HEK293 (cell line): ENCODE measurements at regions not wholly inside any gene's neighbourhood (a gene's known extent, or its start where the extent isn't known, plus 50 kb on each side); places are given as distances from the start of the nearest gene placed in this dataset.

Experiments used
- OVOL3 ChIP-seq: fragments of 450-650 bp; formaldehyde crosslinking; IDR thresholded peaks from 2 replicates; pipeline ENCODE4 v1.5.1; 2016; ENCODE audit warnings: missing biosample characterization, missing genetic modification characterization
- TCF7L2 ChIP-seq: IDR thresholded peaks from 2 replicates; pipeline ENCODE4 v1.6.1; 2011; ENCODE audit warnings: low read depth, mild to moderate bottlenecking, inconsistent platforms, low read length, moderate library complexity, borderline replicate concordance
- ZNF138 ChIP-seq: fragments of 450-650 bp; formaldehyde crosslinking; IDR thresholded peaks from 2 replicates; pipeline ENCODE4 v1.5.1; 2016; ENCODE audit warnings: missing biosample characterization, missing genetic modification characterization, borderline replicate concordance
- ZNF169 ChIP-seq: fragments of 450-650 bp; formaldehyde crosslinking; IDR thresholded peaks from 2 replicates; pipeline ENCODE4 v1.5.1; 2016; ENCODE audit warnings: missing biosample characterization, missing genetic modification characterization
- ZNF274 ChIP-seq, 2 experiments: fragments of 200-500 bp in 1 of 2; fragments of 450-650 bp in 1 of 2; sonication (Bioruptor generic) in 1 of 2; formaldehyde crosslinking in 1 of 2; IDR thresholded peaks; 2 replicates each; pipeline versions ENCODE4 v1.5.1 to v1.6.1; 2014 to 2016; ENCODE audit warnings: borderline replicate concordance in 1 of 2, inconsistent platforms in 1 of 2, low read length in 1 of 2, missing biosample characterization in 1 of 2, missing genetic modification characterization in 1 of 2
- ZNF302 ChIP-seq: fragments of 450-650 bp; formaldehyde crosslinking; IDR thresholded peaks from 2 replicates; pipeline ENCODE4 v1.5.1; 2016; ENCODE audit warnings: missing biosample characterization, missing genetic modification characterization, low read depth
- ZNF354C ChIP-seq: fragments of 450-650 bp; formaldehyde crosslinking; IDR thresholded peaks from 2 replicates; pipeline ENCODE4 v1.5.1; 2016; ENCODE audit warnings: missing biosample characterization, missing genetic modification characterization, low read depth, borderline replicate concordance
- ZNF366 ChIP-seq: fragments of 450-650 bp; formaldehyde crosslinking; conservative IDR thresholded peaks from 2 replicates; pipeline ENCODE4 v1.5.1; 2016; ENCODE audit warnings: missing biosample characterization, missing genetic modification characterization
- ZXDB ChIP-seq: fragments of 450-650 bp; formaldehyde crosslinking; IDR thresholded peaks from 2 replicates; pipeline ENCODE4 v1.5.1; 2016; ENCODE audit warnings: missing biosample characterization, missing genetic modification characterization
- TF ChIP-seq, protein P1 (sequence below): fragments of 450-650 bp; formaldehyde crosslinking; IDR thresholded peaks from 2 replicates; pipeline ENCODE4 v1.5.1; 2016; ENCODE audit warnings: missing biosample characterization, missing genetic modification characterization
- TF ChIP-seq, protein P2 (sequence below): fragments of 450-650 bp; formaldehyde crosslinking; IDR thresholded peaks from 2 replicates; pipeline ENCODE4 v1.5.1; 2016; ENCODE audit warnings: missing biosample characterization, missing genetic modification characterization, low read depth
- TF ChIP-seq, protein P3 (sequence below): fragments of 450-650 bp; IDR thresholded peaks from 2 replicates; pipeline ENCODE4 v1.5.1; 2018; ENCODE audit warnings: missing biosample characterization, mild to moderate bottlenecking, missing genetic modification characterization
- TF ChIP-seq, protein P4 (sequence below): fragments of 450-650 bp; formaldehyde crosslinking; IDR thresholded peaks from 2 replicates; pipeline ENCODE4 v1.5.1; 2016; ENCODE audit warnings: missing biosample characterization, missing genetic modification characterization

DNA sequence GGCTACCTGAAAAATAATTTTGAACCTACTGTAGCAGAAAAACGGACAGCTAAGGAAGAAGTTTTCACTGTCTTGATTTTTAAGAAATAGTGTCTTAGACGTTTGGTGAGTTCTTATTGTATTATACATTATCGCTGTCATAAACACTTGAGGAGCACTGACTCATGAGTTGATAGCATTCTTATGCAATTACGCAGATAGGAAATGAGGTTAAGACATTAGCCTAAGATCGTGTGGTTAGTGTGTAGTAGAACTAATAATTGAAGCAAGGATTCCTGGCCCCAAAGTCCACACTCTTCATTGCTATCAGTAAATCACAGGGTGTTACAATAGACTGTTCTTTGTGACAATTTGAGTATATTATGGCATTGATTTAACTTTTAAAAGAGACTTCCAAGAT lies 238.1 kb downstream of the ARAP2 start:
- TF ChIP-seq, protein P1, sequence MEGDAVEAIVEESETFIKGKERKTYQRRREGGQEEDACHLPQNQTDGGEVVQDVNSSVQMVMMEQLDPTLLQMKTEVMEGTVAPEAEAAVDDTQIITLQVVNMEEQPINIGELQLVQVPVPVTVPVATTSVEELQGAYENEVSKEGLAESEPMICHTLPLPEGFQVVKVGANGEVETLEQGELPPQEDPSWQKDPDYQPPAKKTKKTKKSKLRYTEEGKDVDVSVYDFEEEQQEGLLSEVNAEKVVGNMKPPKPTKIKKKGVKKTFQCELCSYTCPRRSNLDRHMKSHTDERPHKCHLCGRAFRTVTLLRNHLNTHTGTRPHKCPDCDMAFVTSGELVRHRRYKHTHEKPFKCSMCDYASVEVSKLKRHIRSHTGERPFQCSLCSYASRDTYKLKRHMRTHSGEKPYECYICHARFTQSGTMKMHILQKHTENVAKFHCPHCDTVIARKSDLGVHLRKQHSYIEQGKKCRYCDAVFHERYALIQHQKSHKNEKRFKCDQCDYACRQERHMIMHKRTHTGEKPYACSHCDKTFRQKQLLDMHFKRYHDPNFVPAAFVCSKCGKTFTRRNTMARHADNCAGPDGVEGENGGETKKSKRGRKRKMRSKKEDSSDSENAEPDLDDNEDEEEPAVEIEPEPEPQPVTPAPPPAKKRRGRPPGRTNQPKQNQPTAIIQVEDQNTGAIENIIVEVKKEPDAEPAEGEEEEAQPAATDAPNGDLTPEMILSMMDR (tag by site-specific recombination) = no peak
- TF ChIP-seq ZNF302 (tag by site-specific recombination) = no peak
- no peak for TF ChIP-seq ZNF354C
- TF ChIP-seq ZNF366 (tag by site-specific recombination) = no peak
- no peak for TF ChIP-seq ZNF169
- TF ChIP-seq ZXDB (tag by site-specific recombination) = no peak
- no peak for TF ChIP-seq ZNF274 (IDR thresholded peaks at IDR 0.05; ENCODE audit: low read length)
- no peak for TF ChIP-seq ZNF274 (tag by site-specific recombination; IDR thresholded peaks at IDR 0.05; ENCODE audit: borderline replicate concordance)
- no peak for TF ChIP-seq ZNF138 (tag by site-specific recombination)
- TF ChIP-seq, protein P2, sequence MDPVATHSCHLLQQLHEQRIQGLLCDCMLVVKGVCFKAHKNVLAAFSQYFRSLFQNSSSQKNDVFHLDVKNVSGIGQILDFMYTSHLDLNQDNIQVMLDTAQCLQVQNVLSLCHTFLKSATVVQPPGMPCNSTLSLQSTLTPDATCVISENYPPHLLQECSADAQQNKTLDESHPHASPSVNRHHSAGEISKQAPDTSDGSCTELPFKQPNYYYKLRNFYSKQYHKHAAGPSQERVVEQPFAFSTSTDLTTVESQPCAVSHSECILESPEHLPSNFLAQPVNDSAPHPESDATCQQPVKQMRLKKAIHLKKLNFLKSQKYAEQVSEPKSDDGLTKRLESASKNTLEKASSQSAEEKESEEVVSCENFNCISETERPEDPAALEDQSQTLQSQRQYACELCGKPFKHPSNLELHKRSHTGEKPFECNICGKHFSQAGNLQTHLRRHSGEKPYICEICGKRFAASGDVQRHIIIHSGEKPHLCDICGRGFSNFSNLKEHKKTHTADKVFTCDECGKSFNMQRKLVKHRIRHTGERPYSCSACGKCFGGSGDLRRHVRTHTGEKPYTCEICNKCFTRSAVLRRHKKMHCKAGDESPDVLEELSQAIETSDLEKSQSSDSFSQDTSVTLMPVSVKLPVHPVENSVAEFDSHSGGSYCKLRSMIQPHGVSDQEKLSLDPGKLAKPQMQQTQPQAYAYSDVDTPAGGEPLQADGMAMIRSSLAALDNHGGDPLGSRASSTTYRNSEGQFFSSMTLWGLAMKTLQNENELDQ (tag by site-specific recombination) = no peak
- TF ChIP-seq OVOL3 = no peak
- no peak for TF ChIP-seq TCF7L2
- TF ChIP-seq, protein P3, sequence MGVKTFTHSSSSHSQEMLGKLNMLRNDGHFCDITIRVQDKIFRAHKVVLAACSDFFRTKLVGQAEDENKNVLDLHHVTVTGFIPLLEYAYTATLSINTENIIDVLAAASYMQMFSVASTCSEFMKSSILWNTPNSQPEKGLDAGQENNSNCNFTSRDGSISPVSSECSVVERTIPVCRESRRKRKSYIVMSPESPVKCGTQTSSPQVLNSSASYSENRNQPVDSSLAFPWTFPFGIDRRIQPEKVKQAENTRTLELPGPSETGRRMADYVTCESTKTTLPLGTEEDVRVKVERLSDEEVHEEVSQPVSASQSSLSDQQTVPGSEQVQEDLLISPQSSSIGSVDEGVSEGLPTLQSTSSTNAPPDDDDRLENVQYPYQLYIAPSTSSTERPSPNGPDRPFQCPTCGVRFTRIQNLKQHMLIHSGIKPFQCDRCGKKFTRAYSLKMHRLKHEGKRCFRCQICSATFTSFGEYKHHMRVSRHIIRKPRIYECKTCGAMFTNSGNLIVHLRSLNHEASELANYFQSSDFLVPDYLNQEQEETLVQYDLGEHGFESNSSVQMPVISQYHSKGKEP (tag by site-specific recombination) = no peak
- TF ChIP-seq, protein P4, sequence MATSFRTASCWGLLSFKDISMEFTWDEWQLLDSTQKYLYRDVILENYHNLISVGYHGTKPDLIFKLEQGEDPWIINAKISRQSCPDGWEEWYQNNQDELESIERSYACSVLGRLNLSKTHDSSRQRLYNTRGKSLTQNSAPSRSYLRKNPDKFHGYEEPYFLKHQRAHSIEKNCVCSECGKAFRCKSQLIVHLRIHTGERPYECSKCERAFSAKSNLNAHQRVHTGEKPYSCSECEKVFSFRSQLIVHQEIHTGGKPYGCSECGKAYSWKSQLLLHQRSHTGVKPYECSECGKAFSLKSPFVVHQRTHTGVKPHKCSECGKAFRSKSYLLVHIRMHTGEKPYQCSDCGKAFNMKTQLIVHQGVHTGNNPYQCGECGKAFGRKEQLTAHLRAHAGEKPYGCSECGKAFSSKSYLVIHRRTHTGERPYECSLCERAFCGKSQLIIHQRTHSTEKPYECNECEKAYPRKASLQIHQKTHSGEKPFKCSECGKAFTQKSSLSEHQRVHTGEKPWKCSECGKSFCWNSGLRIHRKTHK (tag by site-specific recombination) = no peak
